ENCODE measurements at regions not wholly inside any gene's neighbourhood (a gene's known extent, or its start where the extent isn't known, plus 50 kb on each side); places are given as distances from the start of the nearest gene placed in this dataset.

DNA sequence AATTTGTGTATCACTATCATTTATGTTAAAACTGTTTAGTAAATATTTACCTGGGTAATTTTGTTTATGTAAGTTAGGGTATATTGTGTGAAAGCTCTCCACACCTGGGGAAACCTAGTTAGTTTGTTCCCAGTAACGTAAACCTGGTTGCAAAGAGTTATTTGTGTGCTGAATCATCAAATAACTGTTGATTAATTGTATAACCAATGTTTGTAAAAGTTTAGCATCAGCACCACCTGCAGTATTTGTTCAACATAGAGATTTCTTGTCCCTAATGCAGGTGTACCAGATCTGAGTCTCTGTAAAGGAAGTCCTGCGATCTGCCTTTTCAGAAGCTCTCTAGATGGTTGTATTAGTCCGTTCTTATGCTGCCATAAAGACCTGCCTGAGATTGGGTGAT, 440.4 kb downstream of the COL12A1 start:
- H3K27me3 ChIP-seq (ENCODE audit: control insufficient read depth, insufficient read depth, low read length) = no peaks in the 10 kb centered on the region
- H3K27ac ChIP-seq (ENCODE audit: low read depth, low read length) = no peak overlapping the region
- DNase-seq (ENCODE audit: low read depth in 4 of 6, low spot score in 6 of 6) = no peak
- H3K36me3 ChIP-seq (ENCODE audit: control insufficient read depth, insufficient read depth, low read length) = no peaks in the 10 kb centered on the region
- no peaks in the 10 kb centered on the region for H3K4me1 ChIP-seq (ENCODE audit: control insufficient read depth, insufficient read depth, low read length)
- H3K9me3 ChIP-seq (ENCODE audit: control insufficient read depth, insufficient read depth, low read length) = no peaks in the 10 kb centered on the region
- H3K4me3 ChIP-seq (ENCODE audit: low read depth, low read length) = no peak overlapping the region
- 83% methylated on average over 2 of the region's 3 CpGs for WGBS (ENCODE audit: insufficient coverage)

DNA sequence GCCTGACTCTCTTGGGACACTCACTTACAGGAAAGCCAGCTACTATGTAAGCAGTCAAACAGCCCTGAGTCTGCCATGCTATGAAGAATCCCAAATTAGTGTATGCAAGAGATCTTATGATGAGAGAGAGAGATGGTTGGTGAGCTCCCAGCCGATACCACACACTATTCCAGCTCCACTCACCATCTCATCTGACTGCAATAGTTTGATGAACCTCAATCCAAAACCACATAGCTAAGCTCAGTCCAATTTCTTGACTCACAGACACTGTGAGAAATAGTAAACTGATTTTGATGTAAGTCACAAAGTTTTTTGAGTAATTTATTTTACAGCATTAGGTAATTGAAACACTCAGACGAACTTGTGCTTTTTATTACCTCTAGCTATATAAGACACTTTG, 441.4 kb downstream of the COL12A1 start:
- Histone ChIP-seq H3K4me3 (ENCODE audit: low read depth, low read length) (no peak overlapping the region), H3K27me3 (ENCODE audit: control insufficient read depth, insufficient read depth, low read length) (no peaks in the 10 kb centered on the region), H3K36me3 (ENCODE audit: control insufficient read depth, insufficient read depth, low read length) (no peaks in the 10 kb centered on the region), H3K4me1 (ENCODE audit: control insufficient read depth, insufficient read depth, low read length) (no peaks in the 10 kb centered on the region), H3K9me3 (ENCODE audit: control insufficient read depth, insufficient read depth, low read length) (no peaks in the 10 kb centered on the region), H3K27ac (ENCODE audit: low read depth, low read length) (no peak overlapping the region)
- DNase-seq (ENCODE audit: low read depth in 4 of 6, low spot score in 6 of 6) = no peak
- WGBS (ENCODE audit: insufficient coverage) = no CpG with 5 or more reads among the region's 2 CpGs

DNA sequence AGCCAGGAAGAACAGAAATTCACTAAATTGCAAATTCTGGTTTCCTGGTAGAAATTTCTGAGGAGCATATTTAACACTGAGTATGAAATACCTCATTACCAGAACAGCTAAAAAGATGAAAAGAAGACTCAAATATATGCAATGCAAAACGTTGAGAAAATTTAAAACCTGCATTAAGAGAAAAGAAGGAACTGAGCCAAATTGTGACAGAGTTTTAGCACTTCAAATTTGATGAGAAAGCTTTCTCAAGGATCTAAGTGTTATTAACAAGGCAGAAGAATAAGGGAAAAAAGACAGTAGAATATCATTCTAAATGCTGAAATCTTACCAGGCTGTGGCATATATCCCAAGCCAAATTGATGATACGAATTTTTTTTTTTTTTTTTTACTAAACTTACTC, 443.0 kb downstream of the COL12A1 start:
- peak in 1 of 6 donors; percentile 53 for DNase-seq (ENCODE audit: low read depth in 4 of 6, low spot score in 6 of 6)
- Histone ChIP-seq H3K27ac (ENCODE audit: low read depth, low read length) (no peak overlapping the region), H3K4me1 (ENCODE audit: control insufficient read depth, insufficient read depth, low read length) (no peaks in the 10 kb centered on the region), H3K27me3 (ENCODE audit: control insufficient read depth, insufficient read depth, low read length) (no peaks in the 10 kb centered on the region), H3K9me3 (ENCODE audit: control insufficient read depth, insufficient read depth, low read length) (no peaks in the 10 kb centered on the region), H3K36me3 (ENCODE audit: control insufficient read depth, insufficient read depth, low read length) (no peaks in the 10 kb centered on the region), H3K4me3 (ENCODE audit: low read depth, low read length) (no peak overlapping the region)
- no CpG with 5 or more reads among the region's 2 CpGs for WGBS (ENCODE audit: insufficient coverage)

DNA sequence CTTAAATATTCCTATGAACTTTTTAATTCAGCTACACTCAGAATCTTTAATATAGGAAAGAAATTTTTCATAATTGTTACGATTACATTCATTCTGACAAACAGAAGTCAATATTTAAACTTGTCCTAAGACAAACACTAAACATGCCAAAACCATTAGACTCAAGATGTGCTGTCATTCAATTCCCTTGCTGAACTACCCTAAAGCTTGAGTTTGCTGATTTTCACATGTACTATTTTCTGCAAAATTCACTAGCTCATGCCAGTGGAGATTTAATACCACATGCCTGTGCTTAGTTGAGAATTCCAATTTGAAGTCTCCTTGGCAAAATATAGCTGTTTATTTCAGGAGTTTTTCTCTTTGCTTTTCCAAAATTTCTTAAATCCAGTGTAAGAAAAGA, 448.0 kb downstream of the COL12A1 start:
- H3K27ac ChIP-seq (ENCODE audit: low read depth, low read length) = no peak overlapping the region
- WGBS (ENCODE audit: insufficient coverage) = no CpG with 5 or more reads among the region's 1 CpG
- no peaks in the 10 kb centered on the region for H3K9me3 ChIP-seq (ENCODE audit: control insufficient read depth, insufficient read depth, low read length)
- H3K4me3 ChIP-seq (ENCODE audit: low read depth, low read length) = no peak overlapping the region
- H3K36me3 ChIP-seq (ENCODE audit: control insufficient read depth, insufficient read depth, low read length) = no peaks in the 10 kb centered on the region
- H3K4me1 ChIP-seq (ENCODE audit: control insufficient read depth, insufficient read depth, low read length) = no peaks in the 10 kb centered on the region
- no peaks in the 10 kb centered on the region for H3K27me3 ChIP-seq (ENCODE audit: control insufficient read depth, insufficient read depth, low read length)
- peak in 1 of 6 donors; percentile 32 for DNase-seq (ENCODE audit: low read depth in 4 of 6, low spot score in 6 of 6)

DNA sequence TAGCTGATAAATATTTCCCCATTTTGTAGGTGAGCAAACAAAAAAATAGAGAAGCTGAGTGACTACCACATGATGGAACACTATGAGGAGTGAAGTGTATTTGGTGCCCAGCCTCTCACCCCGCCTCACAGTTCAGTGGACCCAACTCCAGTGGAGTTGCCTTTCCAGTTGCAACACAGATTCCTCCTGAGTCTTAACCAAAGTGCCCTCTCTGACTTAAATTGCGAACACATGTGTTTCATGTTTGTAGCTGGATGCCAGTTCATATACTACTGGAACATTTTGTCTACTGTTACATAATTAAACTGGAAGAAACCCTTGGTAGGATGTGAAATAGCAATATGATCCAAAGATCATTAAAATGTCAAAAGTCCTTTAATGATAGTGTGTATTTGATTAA, 448.9 kb downstream of the COL12A1 start:
- no CpG with 5 or more reads among the region's 2 CpGs for WGBS (ENCODE audit: insufficient coverage)
- Histone ChIP-seq H3K4me3 (ENCODE audit: low read depth, low read length) (no peak overlapping the region), H3K27ac (ENCODE audit: low read depth, low read length) (no peak overlapping the region), H3K36me3 (ENCODE audit: control insufficient read depth, insufficient read depth, low read length) (no peaks in the 10 kb centered on the region), H3K27me3 (ENCODE audit: control insufficient read depth, insufficient read depth, low read length) (no peaks in the 10 kb centered on the region), H3K9me3 (ENCODE audit: control insufficient read depth, insufficient read depth, low read length) (no peaks in the 10 kb centered on the region), H3K4me1 (ENCODE audit: control insufficient read depth, insufficient read depth, low read length) (no peaks in the 10 kb centered on the region)
- DNase-seq (ENCODE audit: low read depth in 4 of 6, low spot score in 6 of 6) = no peak

DNA sequence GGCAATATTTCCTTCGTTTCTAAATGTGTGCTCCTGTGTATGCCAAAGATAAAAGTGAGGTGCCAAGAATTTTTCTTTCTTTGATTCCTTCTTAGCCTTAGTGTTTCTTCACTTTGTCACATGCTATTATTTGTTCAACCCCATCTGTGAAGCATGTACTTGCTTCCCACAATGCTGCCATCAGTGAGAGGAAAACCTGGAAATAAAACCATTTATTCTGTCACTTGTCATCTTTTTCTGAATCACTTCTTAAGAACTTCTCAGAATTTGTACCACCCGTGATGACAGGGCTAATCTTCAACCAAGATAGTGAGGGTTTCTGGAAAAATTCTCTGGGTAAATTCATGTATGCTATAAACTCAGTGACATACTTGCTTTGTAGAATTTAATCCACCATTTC, 450.1 kb downstream of the COL12A1 start:
- no peaks in the 10 kb centered on the region for H3K27me3 ChIP-seq (ENCODE audit: control insufficient read depth, insufficient read depth, low read length)
- DNase-seq (ENCODE audit: low read depth in 4 of 6, low spot score in 6 of 6) = peak in 1 of 6 donors; percentile 83
- no CpG with 5 or more reads among the region's 2 CpGs for WGBS (ENCODE audit: insufficient coverage)

DNA sequence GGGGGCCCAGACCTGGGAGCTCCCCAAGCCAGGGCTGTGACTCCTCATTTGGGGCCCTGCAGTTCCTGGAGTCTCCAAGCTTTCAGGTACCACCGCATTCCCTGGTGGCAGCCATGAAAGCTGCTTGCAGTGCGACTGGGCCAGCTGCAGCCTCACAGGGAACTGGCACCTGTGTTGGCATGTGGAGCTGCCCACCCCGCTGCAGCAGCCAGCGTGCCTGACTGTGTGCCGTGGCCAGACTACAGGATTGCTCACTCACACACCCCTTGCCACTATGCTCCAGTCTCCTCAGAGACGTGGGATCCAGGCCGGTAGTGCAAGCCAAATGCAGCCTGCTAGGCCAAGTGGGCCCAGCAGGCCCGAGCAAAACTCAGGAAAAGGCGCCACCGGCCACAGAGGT, 450.7 kb downstream of the COL12A1 start:
- H3K27ac ChIP-seq (ENCODE audit: low read depth, low read length) = no peak overlapping the region
- WGBS (ENCODE audit: insufficient coverage) = 89% methylated on average over 7 of the region's 10 CpGs
- DNase-seq (ENCODE audit: low read depth in 4 of 6, low spot score in 6 of 6) = no peak

More for the DNA sequence above, 450.1 kb downstream of the COL12A1 start:
- Histone ChIP-seq H3K27ac (ENCODE audit: low read depth, low read length) (no peak overlapping the region), H3K4me1 (ENCODE audit: control insufficient read depth, insufficient read depth, low read length) (no peaks in the 10 kb centered on the region), H3K9me3 (ENCODE audit: control insufficient read depth, insufficient read depth, low read length) (no peaks in the 10 kb centered on the region), H3K4me3 (ENCODE audit: low read depth, low read length) (no peak overlapping the region), H3K36me3 (ENCODE audit: control insufficient read depth, insufficient read depth, low read length) (no peaks in the 10 kb centered on the region)

DNA sequence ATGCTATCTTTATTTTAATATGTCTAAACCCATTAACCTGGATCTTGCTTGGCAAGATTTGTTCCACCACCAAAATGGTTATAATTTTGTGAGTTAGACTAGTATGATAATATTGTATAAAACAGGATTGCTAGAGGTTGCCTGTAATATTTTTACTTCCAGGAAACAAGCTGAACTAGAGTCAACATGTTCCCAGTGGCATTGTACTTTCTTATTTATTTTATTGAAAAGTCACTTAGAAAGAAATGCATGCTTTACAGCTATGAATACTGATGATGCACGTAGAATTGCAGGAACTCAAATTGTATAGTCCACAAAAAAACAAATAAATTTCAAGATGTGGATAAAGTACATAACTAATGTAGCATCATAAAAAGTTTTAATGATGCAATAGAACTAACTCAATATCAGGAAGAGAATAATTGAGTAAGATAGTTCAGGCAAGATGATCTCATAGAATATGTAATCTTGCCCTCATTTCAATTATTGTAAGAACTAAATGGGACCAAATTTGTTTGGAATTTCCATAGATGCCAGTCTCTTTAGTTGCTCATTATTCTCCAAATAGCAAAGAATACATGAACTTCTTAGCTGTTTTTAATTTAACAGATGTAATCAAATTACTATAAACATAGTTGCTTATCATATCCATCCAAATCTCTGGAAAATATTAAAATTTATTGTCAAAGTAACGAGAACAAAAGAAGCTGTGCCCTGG, 451.8 kb downstream of the COL12A1 start:
- WGBS (ENCODE audit: insufficient coverage) = no CpG with 5 or more reads among the region's 2 CpGs

More for the DNA sequence above, 450.7 kb downstream of the COL12A1 start:
- H3K4me3 ChIP-seq (ENCODE audit: low read depth, low read length) = no peak overlapping the region
- no peaks in the 10 kb centered on the region for H3K9me3 ChIP-seq (ENCODE audit: control insufficient read depth, insufficient read depth, low read length)
- no peaks in the 10 kb centered on the region for H3K4me1 ChIP-seq (ENCODE audit: control insufficient read depth, insufficient read depth, low read length)
- H3K36me3 ChIP-seq (ENCODE audit: control insufficient read depth, insufficient read depth, low read length) = no peaks in the 10 kb centered on the region
- no peaks in the 10 kb centered on the region for H3K27me3 ChIP-seq (ENCODE audit: control insufficient read depth, insufficient read depth, low read length)

DNA sequence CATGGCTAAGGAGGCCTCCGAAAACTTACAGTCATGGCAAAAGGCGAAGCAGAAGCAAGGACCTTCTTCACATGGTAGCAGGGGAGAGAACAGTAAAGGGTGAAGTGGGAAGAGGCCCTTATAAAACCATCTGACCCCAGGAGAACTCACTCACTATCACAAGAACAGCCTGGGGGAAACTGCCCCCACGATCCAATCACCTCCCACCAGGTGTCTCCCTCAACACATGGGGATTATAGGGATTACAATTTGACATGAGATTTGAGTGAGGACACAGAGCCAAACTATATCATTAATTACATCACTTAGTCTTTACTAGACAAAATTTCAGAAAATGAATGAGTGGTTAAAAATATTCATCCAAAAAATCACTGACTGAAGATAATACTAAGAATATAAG, 453.6 kb downstream of the COL12A1 start:
- H3K4me3 ChIP-seq (ENCODE audit: low read depth, low read length) = no peak overlapping the region
- DNase-seq (ENCODE audit: low read depth in 4 of 6, low spot score in 6 of 6) = no peak
- H3K27ac ChIP-seq (ENCODE audit: low read depth, low read length) = no peak overlapping the region
- WGBS (ENCODE audit: insufficient coverage) = no CpG with 5 or more reads among the region's 3 CpGs
- no peaks in the 10 kb centered on the region for H3K9me3 ChIP-seq (ENCODE audit: control insufficient read depth, insufficient read depth, low read length)
- H3K27me3 ChIP-seq (ENCODE audit: control insufficient read depth, insufficient read depth, low read length) = no peaks in the 10 kb centered on the region
- H3K4me1 ChIP-seq (ENCODE audit: control insufficient read depth, insufficient read depth, low read length) = no peaks in the 10 kb centered on the region
- no peaks in the 10 kb centered on the region for H3K36me3 ChIP-seq (ENCODE audit: control insufficient read depth, insufficient read depth, low read length)

More for the DNA sequence above, 451.8 kb downstream of the COL12A1 start:
- no peaks in the 10 kb centered on the region for H3K36me3 ChIP-seq (ENCODE audit: control insufficient read depth, insufficient read depth, low read length)
- peak in 1 of 6 donors; percentile 4 for DNase-seq (ENCODE audit: low read depth in 4 of 6, low spot score in 6 of 6)
- no peaks in the 10 kb centered on the region for H3K27me3 ChIP-seq (ENCODE audit: control insufficient read depth, insufficient read depth, low read length)
- H3K9me3 ChIP-seq (ENCODE audit: control insufficient read depth, insufficient read depth, low read length) = no peaks in the 10 kb centered on the region
- no peak overlapping the region for H3K27ac ChIP-seq (ENCODE audit: low read depth, low read length)
- H3K4me3 ChIP-seq (ENCODE audit: low read depth, low read length) = no peak overlapping the region
- no peaks in the 10 kb centered on the region for H3K4me1 ChIP-seq (ENCODE audit: control insufficient read depth, insufficient read depth, low read length)

DNA sequence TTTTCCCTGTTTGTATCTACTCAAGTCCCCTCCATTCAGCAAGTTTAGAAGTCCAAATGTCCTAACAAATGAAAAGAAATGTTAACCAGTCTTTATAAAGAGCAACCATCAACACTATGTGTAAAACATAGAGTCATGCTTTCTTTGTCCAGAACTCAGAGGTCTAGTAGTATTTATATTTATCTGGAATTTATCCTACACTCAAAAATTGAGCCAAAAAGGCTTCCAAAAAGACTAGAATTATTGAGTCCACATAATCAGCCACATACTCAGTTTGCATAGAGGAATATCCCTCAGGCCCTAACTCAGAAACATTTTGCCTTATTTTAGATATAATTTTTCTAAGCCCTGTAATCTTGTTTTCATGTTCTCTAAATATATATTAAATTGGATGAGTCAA, 455.0 kb downstream of the COL12A1 start:
- no peak overlapping the region for H3K4me3 ChIP-seq (ENCODE audit: low read depth, low read length)

More for the DNA sequence above, 455.0 kb downstream of the COL12A1 start:
- H3K9me3 ChIP-seq (ENCODE audit: control insufficient read depth, insufficient read depth, low read length) = no peaks in the 10 kb centered on the region
- H3K27me3 ChIP-seq (ENCODE audit: control insufficient read depth, insufficient read depth, low read length) = no peaks in the 10 kb centered on the region
- no peaks in the 10 kb centered on the region for H3K36me3 ChIP-seq (ENCODE audit: control insufficient read depth, insufficient read depth, low read length)
- H3K4me1 ChIP-seq (ENCODE audit: control insufficient read depth, insufficient read depth, low read length) = no peaks in the 10 kb centered on the region
- no peak overlapping the region for H3K27ac ChIP-seq (ENCODE audit: low read depth, low read length)
- DNase-seq (ENCODE audit: low read depth in 4 of 6, low spot score in 6 of 6) = no peak
